ENCODE measurements at regions not wholly inside any gene's neighbourhood (a gene's known extent, or its start where the extent isn't known, plus 50 kb on each side); places are given as distances from the start of the nearest gene placed in this dataset.

DNA sequence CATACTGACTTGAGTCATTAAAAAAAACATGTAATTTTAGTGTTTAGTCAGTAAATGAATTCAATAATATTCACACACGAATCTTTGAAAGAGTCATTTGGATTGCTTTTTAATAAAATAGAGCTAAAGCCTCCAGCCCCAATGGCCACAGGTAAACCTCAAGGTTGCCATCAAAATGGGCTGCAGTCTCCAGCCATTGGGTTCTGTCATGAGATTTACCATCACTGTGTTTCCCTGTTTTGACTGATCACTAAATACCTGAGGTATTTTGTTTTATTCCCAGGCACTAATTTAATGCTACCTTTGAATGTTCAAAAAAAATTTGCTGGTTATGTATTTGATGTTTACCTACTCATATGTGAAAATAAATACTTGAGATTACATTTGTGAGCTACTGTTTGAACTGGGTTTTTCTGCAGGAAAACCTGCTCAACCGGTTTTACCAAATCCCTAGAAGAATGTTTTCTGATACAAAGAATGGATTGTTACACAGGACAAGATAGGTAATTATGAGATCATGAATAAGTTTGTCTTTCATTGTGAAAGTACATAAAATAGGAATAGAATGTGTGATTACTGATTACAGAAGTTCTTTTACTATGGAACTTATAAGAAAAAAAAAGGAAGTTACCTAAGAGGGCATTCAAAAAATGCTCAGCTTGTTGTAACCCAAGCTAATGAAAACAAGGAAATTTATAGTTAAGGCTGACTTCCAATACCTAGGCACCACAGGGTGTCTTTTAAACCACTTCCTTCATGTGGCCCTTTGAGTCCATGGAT, 391.3 kb downstream of the EFNB2 start:
- no peaks in the 10 kb centered on the region for H3K9me3 ChIP-seq (ENCODE audit: control insufficient read depth, insufficient read depth, low read length)
- no CpG with 5 or more reads among the region's 2 CpGs for WGBS (ENCODE audit: insufficient coverage, insufficient read length)
- DNase-seq (ENCODE audit: low read depth, low spot score) = peak; percentile 47
- no peak overlapping the region for H3K4me3 ChIP-seq (ENCODE audit: low read length)
- no peaks in the 10 kb centered on the region for H3K36me3 ChIP-seq (ENCODE audit: control insufficient read depth, insufficient read depth, low read length)
- H3K27me3 ChIP-seq (ENCODE audit: control insufficient read depth, insufficient read depth, low read length) = no peaks in the 10 kb centered on the region
- H3K4me1 ChIP-seq (ENCODE audit: control insufficient read depth, insufficient read depth, low read length) = peaks cover 1% of the 10 kb centered on the region; the same call in 1 of the 2 replicates
- no peak overlapping the region for H3K27ac ChIP-seq (ENCODE audit: low read length)

DNA sequence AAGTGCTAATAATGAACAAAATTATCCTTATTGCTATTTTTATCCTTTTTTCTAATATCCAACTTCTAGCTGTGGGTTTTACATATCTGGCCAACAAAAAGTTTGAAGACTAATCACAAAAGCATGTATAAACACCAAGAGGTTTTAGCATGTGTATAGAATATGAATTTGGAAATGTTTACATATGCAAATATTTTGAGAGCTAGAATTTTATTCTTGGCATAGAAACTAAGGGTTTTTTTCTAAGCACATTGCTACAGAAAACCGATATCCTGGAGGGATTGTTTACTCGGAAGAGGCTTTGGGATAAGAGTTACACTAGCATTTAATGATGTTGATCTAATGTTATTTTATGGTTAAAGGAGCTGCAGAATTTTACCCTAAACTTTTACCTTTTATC, 392.1 kb downstream of the EFNB2 start:
- Histone ChIP-seq H3K4me3 (ENCODE audit: low read length) (no peak overlapping the region), H3K36me3 (ENCODE audit: control insufficient read depth, insufficient read depth, low read length) (no peaks in the 10 kb centered on the region), H3K4me1 (ENCODE audit: control insufficient read depth, insufficient read depth, low read length) (peaks cover 1% of the 10 kb centered on the region; the same call in 1 of the 2 replicates), H3K9me3 (ENCODE audit: control insufficient read depth, insufficient read depth, low read length) (no peaks in the 10 kb centered on the region), H3K27me3 (ENCODE audit: control insufficient read depth, insufficient read depth, low read length) (no peaks in the 10 kb centered on the region), H3K27ac (ENCODE audit: low read length) (no peak overlapping the region)
- no CpG with 5 or more reads among the region's 2 CpGs for WGBS (ENCODE audit: insufficient coverage, insufficient read length)
- DNase-seq (ENCODE audit: low read depth, low spot score) = no peak

DNA sequence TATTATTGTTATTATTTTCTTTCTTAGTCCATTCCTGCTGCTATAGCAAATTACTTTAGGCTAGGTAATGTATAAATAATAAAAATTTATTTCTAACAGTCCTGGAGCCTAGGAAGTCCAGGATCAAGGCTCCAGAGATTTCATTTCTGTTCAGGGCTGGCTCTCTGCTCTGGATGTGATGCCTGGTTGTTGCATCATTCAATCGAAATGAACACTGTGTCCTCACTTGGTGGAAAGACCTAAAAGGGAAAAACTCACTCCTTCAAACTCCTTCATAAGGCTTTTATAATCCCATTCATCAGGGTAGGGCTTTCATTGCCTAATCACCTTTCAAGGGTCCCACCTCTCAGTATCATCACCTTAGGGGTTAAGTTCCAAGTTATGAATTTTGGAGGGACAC, 395.0 kb downstream of the EFNB2 start:
- WGBS (ENCODE audit: insufficient coverage, insufficient read length) = no CpG with 5 or more reads among the region's 1 CpG
- no peak for DNase-seq (ENCODE audit: low read depth, low spot score)
- no peaks in the 10 kb centered on the region for H3K27me3 ChIP-seq (ENCODE audit: control insufficient read depth, insufficient read depth, low read length)
- peaks cover 1% of the 10 kb centered on the region; the same call in 1 of the 2 replicates for H3K4me1 ChIP-seq (ENCODE audit: control insufficient read depth, insufficient read depth, low read length)
- no peaks in the 10 kb centered on the region for H3K9me3 ChIP-seq (ENCODE audit: control insufficient read depth, insufficient read depth, low read length)
- H3K4me3 ChIP-seq (ENCODE audit: low read length) = no peak overlapping the region
- H3K36me3 ChIP-seq (ENCODE audit: control insufficient read depth, insufficient read depth, low read length) = no peaks in the 10 kb centered on the region
- H3K27ac ChIP-seq (ENCODE audit: low read length) = no peak overlapping the region

DNA sequence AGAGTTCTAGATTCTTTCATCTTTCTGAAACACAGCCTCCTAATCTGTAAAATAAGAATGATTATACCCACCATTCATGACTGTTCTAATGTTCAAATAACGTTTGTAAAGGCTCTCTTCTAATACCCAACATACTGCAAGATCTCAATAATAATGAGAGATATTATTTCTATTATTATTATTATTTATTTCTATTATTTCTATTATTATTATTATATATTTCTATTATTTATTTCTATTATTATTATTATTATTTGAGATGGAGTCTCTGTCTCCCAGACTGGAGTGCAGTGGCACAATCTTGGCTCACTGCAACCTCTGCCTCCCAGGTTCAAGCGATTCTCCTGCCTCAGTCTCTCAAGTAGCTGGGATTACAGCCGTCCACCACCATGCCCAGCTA, 395.5 kb downstream of the EFNB2 start:
- Histone ChIP-seq H3K4me1 (ENCODE audit: control insufficient read depth, insufficient read depth, low read length) (peaks cover 1% of the 10 kb centered on the region; the same call in 1 of the 2 replicates), H3K4me3 (ENCODE audit: low read length) (no peak overlapping the region), H3K27ac (ENCODE audit: low read length) (no peak overlapping the region), H3K27me3 (ENCODE audit: control insufficient read depth, insufficient read depth, low read length) (no peaks in the 10 kb centered on the region), H3K36me3 (ENCODE audit: control insufficient read depth, insufficient read depth, low read length) (no peaks in the 10 kb centered on the region), H3K9me3 (ENCODE audit: control insufficient read depth, insufficient read depth, low read length) (no peaks in the 10 kb centered on the region)
- no CpG with 5 or more reads among the region's 3 CpGs for WGBS (ENCODE audit: insufficient coverage, insufficient read length)
- DNase-seq (ENCODE audit: low read depth, low spot score) = no peak

DNA sequence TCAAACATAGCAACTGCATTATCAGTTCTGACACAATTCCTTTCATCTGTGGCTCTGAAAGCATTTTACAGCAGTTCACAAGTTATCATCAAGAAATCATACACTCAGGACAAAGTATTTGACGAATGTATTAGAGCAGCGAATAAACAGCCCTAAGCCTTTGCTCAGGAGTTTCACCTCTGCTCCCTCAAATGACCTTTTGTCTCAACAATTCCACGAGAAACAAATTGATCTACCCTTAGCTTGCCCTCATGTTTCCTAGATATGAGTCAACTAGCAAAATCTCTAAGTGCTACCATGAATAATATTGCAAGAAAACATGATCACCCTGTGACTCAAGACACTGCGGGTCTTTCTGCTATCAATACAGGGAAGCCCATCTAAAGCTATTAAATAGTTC, 396.1 kb downstream of the EFNB2 start:
- H3K27me3 ChIP-seq (ENCODE audit: control insufficient read depth, insufficient read depth, low read length) = no peaks in the 10 kb centered on the region
- no peaks in the 10 kb centered on the region; the same call in 1 of the 2 replicates for H3K4me1 ChIP-seq (ENCODE audit: control insufficient read depth, insufficient read depth, low read length)
- no peak overlapping the region for H3K27ac ChIP-seq (ENCODE audit: low read length)
- DNase-seq (ENCODE audit: low read depth, low spot score) = no peak
- no peak overlapping the region for H3K4me3 ChIP-seq (ENCODE audit: low read length)
- WGBS (ENCODE audit: insufficient coverage, insufficient read length) = no CpG with 5 or more reads among the region's 4 CpGs
- H3K36me3 ChIP-seq (ENCODE audit: control insufficient read depth, insufficient read depth, low read length) = no peaks in the 10 kb centered on the region
- no peaks in the 10 kb centered on the region for H3K9me3 ChIP-seq (ENCODE audit: control insufficient read depth, insufficient read depth, low read length)

DNA sequence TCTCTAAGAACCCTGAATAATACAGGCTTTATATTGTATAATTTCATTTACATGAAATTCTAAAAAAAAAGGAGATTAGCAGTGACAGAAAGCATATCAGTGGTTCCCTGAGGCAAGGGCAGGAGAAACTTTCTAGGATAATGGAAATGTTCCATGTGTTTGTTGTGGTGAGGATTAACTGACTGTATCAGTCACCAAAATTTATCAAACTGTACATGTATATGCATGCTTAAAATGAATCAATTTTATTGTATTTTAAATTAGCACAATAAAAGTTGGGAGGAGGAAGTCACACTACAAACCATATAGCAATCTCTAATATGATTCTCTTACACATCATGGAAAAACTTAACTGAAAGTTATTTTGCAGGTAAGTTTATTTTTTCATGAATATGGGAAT, 396.8 kb downstream of the EFNB2 start:
- H3K27ac ChIP-seq (ENCODE audit: low read length) = no peak overlapping the region
- no peaks in the 10 kb centered on the region for H3K27me3 ChIP-seq (ENCODE audit: control insufficient read depth, insufficient read depth, low read length)
- H3K36me3 ChIP-seq (ENCODE audit: control insufficient read depth, insufficient read depth, low read length) = no peaks in the 10 kb centered on the region
- H3K4me3 ChIP-seq (ENCODE audit: low read length) = no peak overlapping the region
- no peaks in the 10 kb centered on the region for H3K4me1 ChIP-seq (ENCODE audit: control insufficient read depth, insufficient read depth, low read length)
- no peak for DNase-seq (ENCODE audit: low read depth, low spot score)
- no peaks in the 10 kb centered on the region for H3K9me3 ChIP-seq (ENCODE audit: control insufficient read depth, insufficient read depth, low read length)

DNA sequence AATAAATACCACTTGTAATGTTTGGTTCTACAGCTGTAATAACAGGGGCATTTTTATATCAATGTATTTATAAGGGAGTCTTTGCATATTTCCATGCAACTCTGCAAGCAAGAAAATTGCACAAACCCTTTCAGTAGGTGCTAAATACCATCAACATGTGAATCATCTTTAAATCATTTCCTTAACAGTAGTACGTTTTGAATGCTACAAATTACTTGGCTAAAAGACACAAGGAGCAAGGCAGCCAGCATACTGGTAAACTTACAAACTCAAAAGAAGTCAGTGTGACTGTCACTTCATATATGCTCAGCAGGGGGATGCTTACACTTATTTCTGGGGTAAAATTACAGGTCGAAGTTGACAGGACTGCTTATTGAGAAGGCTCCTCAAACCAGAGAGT, 402.4 kb downstream of the EFNB2 start:
- no peaks in the 10 kb centered on the region for H3K4me1 ChIP-seq (ENCODE audit: control insufficient read depth, insufficient read depth, low read length)
- no peak overlapping the region for H3K4me3 ChIP-seq (ENCODE audit: low read length)
- H3K36me3 ChIP-seq (ENCODE audit: control insufficient read depth, insufficient read depth, low read length) = no peaks in the 10 kb centered on the region
- H3K9me3 ChIP-seq (ENCODE audit: control insufficient read depth, insufficient read depth, low read length) = no peaks in the 10 kb centered on the region
- no peak for DNase-seq (ENCODE audit: low read depth, low spot score)
- no peaks in the 10 kb centered on the region for H3K27me3 ChIP-seq (ENCODE audit: control insufficient read depth, insufficient read depth, low read length)
- H3K27ac ChIP-seq (ENCODE audit: low read length) = no peak overlapping the region
- no CpG with 5 or more reads among the region's 2 CpGs for WGBS (ENCODE audit: insufficient coverage, insufficient read length)

DNA sequence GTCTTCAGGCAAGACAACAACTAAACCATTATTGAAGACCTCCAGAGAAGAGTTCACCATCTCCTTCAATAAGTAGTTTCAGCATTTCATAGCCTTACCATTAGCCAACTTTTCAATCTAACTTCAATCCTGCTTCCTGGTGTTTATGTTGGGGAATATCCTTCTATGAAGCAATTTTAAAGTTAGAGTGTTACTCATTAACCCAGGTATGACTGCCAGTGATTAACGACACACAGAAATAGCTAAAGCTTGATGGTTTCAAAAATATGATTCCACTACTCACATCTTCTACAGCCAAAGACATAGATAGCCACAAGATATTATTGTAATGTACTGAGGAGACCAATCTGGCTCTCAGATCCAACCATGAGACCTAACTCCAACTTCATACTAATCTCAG, 403.2 kb downstream of the EFNB2 start:
- no peak overlapping the region for H3K4me3 ChIP-seq (ENCODE audit: low read length)
- H3K4me1 ChIP-seq (ENCODE audit: control insufficient read depth, insufficient read depth, low read length) = no peaks in the 10 kb centered on the region
- H3K27me3 ChIP-seq (ENCODE audit: control insufficient read depth, insufficient read depth, low read length) = no peaks in the 10 kb centered on the region
- H3K36me3 ChIP-seq (ENCODE audit: control insufficient read depth, insufficient read depth, low read length) = no peaks in the 10 kb centered on the region
- H3K27ac ChIP-seq (ENCODE audit: low read length) = no peak overlapping the region
- no peak for DNase-seq (ENCODE audit: low read depth, low spot score)
- no peaks in the 10 kb centered on the region for H3K9me3 ChIP-seq (ENCODE audit: control insufficient read depth, insufficient read depth, low read length)
- no CpG with 5 or more reads among the region's 1 CpG for WGBS (ENCODE audit: insufficient coverage, insufficient read length)

DNA sequence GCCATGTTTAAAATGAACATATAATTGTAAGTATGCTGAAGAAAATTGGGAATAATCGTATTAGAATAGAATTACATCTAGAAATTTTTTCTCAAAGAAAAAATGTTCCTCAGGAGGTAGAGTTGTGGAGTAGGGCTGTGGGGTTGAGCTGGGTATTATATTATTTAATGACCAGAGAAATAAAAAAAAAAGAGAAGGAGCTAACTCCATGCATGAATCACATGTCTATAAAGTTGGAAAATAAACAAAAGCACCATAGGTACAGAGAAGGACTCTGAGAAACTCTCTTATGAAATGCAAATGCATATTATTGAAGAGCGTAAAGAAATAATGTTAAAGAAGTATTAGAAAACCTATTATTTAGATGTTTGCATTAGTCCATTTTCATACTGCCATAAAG, 405.5 kb downstream of the EFNB2 start:
- Histone ChIP-seq H3K27me3 (ENCODE audit: control insufficient read depth, insufficient read depth, low read length) (no peaks in the 10 kb centered on the region), H3K27ac (ENCODE audit: low read length) (no peak overlapping the region), H3K36me3 (ENCODE audit: control insufficient read depth, insufficient read depth, low read length) (no peaks in the 10 kb centered on the region), H3K4me3 (ENCODE audit: low read length) (no peak overlapping the region), H3K4me1 (ENCODE audit: control insufficient read depth, insufficient read depth, low read length) (no peaks in the 10 kb centered on the region), H3K9me3 (ENCODE audit: control insufficient read depth, insufficient read depth, low read length) (no peaks in the 10 kb centered on the region)
- no CpG with 5 or more reads among the region's 2 CpGs for WGBS (ENCODE audit: insufficient coverage, insufficient read length)
- no peak for DNase-seq (ENCODE audit: low read depth, low spot score)

DNA sequence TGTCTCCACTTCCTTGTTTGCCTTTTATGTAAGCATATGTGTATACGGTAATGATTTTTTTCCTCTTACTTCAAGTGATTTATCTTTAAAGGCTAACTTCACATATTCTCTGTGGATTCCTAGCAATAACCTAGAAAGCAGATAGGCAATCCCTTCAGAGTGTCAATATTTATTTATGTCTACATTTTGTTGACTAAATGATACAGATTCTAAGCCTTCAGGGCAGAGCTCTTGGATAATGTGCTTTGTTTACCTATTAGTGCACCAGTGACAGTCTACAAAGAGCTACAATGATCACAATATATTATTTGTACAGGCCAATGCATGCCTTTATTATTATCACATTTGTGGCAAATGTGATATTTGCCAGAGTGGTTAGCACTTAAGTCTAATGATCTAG, 406.2 kb downstream of the EFNB2 start:
- Histone ChIP-seq H3K4me1 (ENCODE audit: control insufficient read depth, insufficient read depth, low read length) (no peaks in the 10 kb centered on the region), H3K9me3 (ENCODE audit: control insufficient read depth, insufficient read depth, low read length) (no peaks in the 10 kb centered on the region), H3K27ac (ENCODE audit: low read length) (no peak overlapping the region), H3K4me3 (ENCODE audit: low read length) (no peak overlapping the region), H3K27me3 (ENCODE audit: control insufficient read depth, insufficient read depth, low read length) (no peaks in the 10 kb centered on the region), H3K36me3 (ENCODE audit: control insufficient read depth, insufficient read depth, low read length) (no peaks in the 10 kb centered on the region)
- no CpG with 5 or more reads among the region's 1 CpG for WGBS (ENCODE audit: insufficient coverage, insufficient read length)
- DNase-seq (ENCODE audit: low read depth, low spot score) = no peak

DNA sequence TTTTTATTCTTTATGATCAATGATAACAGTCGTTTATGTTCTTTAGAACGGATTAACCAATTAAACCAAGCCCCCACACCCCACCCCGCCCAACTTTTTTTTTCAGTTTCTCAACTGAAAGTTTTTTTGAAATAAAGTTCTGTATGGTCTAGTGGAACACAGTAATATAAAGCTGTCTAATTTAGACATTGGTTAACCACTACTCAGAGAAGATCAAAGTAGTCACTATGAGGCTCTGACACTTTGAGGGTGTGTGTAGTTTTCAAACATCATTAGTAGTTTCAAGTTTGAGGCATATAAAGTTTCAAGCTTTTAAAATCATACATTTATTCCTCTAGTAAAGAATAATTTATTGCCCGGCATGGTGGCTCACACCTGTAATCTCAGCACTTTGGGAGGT, 413.2 kb downstream of the EFNB2 start:
- no peak overlapping the region for H3K4me3 ChIP-seq (ENCODE audit: low read length)
- WGBS (ENCODE audit: insufficient coverage, insufficient read length) = no CpG with 5 or more reads among the region's 4 CpGs
- no peaks in the 10 kb centered on the region for H3K4me1 ChIP-seq (ENCODE audit: control insufficient read depth, insufficient read depth, low read length)
- DNase-seq (ENCODE audit: low read depth, low spot score) = no peak
- no peaks in the 10 kb centered on the region for H3K27me3 ChIP-seq (ENCODE audit: control insufficient read depth, insufficient read depth, low read length)
- H3K27ac ChIP-seq (ENCODE audit: low read length) = no peak overlapping the region
- no peaks in the 10 kb centered on the region for H3K36me3 ChIP-seq (ENCODE audit: control insufficient read depth, insufficient read depth, low read length)
- no peaks in the 10 kb centered on the region for H3K9me3 ChIP-seq (ENCODE audit: control insufficient read depth, insufficient read depth, low read length)

Data from iPS DF 6.9 (cell line).